Esophagus squamous epithelium (tissue), 5 donors: ENCODE measurements at regions not wholly inside any gene's neighbourhood (a gene's known extent, or its start where the extent isn't known, plus 50 kb on each side); places are given as distances from the start of the nearest gene placed in this dataset.

Experiments
- DNase-seq: peaks from one replicate; lab custom pipeline; 2025; lab: John Stamatoyannopoulos, UW
- H3K27ac ChIP-seq, 4 donors: fragments of 200-600 bp; sonication (generic); one replicate each; pipeline ENCODE4 v1.5.1; 2016 to 2019; ENCODE audit warnings: mild to moderate bottlenecking in 1 of 4
- H3K27me3 ChIP-seq, 4 donors: fragments of 200-600 bp; sonication (generic); 1 replicate in 3 of 4; 2 replicates in 1 of 4; pipeline versions ENCODE4 v1.5.1 to v1.6.0; 2017 to 2021; ENCODE audit warnings: antibody characterized with exemption in 1 of 4
- H3K36me3 ChIP-seq, 3 donors: fragments of 200-600 bp; sonication (generic); one replicate each; pipeline ENCODE4 v1.5.1; 2016 to 2019
- H3K4me1 ChIP-seq, 3 donors: fragments of 200-600 bp; sonication (generic); one replicate each; pipeline ENCODE4 v1.5.1; 2017 to 2019
- H3K4me3 ChIP-seq, 4 donors: fragments of 200-600 bp; sonication (generic); 1 replicate in 3 of 4; 2 replicates in 1 of 4; pipeline ENCODE4 v1.5.1; 2016 to 2019; ENCODE audit warnings: mild to moderate bottlenecking in 2 of 4, moderate library complexity in 1 of 4
- H3K9me3 ChIP-seq, 3 donors: fragments of 200-600 bp; sonication (generic); one replicate each; pipeline ENCODE4 v1.5.1; 2016 to 2019
- CTCF ChIP-seq, 6 experiments: fragments of 450-650 bp in 4 of 6; fragments of 200-600 bp in 2 of 6; sonication (generic) in 2 of 6; IDR thresholded peaks; one replicate each; pipeline ENCODE4 v1.5.1; 2016 to 2019; ENCODE audit warnings: antibody characterized with exemption in 6 of 6, mild to moderate bottlenecking in 4 of 6, moderate library complexity in 4 of 6
- POLR2A ChIP-seq, 4 donors: fragments of 450-650 bp; IDR thresholded peaks; one replicate each; pipeline ENCODE4 v1.6.1; 2017; ENCODE audit warnings: antibody characterized with exemption in 4 of 4, mild to moderate bottlenecking in 4 of 4, moderate library complexity in 3 of 4
- WGBS, 2 donors: methylation state at CpG; one replicate each; pipeline ENCODE4 v1.1.5; 2018; 5-methylcytosine and 5-hydroxymethylcytosine counted together
- intact Hi-C: fragments of 100-400 bp; cut with DNase I; formaldehyde crosslinking; loops from one replicate; pipeline ENCODE4 v1.15.0; 2022
- donor health status: DM: yes; HTN: yes; CAD: no.

DNA sequence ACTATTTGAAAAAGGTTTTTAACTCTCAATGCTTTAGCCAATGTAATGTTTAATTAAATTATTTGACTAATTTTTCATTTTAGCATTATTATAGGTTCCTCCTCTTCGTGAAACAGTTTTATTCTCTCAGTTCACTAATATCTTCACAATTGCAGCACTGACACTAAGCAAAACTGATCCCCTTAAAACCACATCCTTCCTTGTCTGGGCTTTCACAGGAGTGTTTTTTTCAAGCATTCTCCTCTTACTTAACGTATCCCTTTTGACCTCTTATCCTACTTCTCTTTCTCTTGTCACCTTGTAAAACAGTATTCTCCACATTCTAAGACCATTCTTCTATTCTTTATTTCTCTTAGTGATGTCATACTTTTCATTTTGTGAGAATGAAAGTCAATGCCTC, 112.8 kb downstream of the DSC3 start:
- no peak for DNase-seq
- intact Hi-C loops = no loop called here
- peaks cover 0 to 8% (median 0%) of the 10 kb centered on the region in 3 donors for H3K4me1 ChIP-seq
- no peak for TF ChIP-seq POLR2A (IDR thresholded peaks at IDR 0.05)
- no peak for TF ChIP-seq CTCF (IDR thresholded peaks at IDR 0.05)
- no peaks in the 10 kb centered on the region for H3K9me3 ChIP-seq
- H3K27me3 ChIP-seq = no peaks in the 10 kb centered on the region
- H3K27ac ChIP-seq = no peak overlapping the region
- H3K36me3 ChIP-seq = no peaks in the 10 kb centered on the region
- H3K4me3 ChIP-seq = no peak overlapping the region
- WGBS, 2 donors = 58 to 71% methylated on average over 2 of the region's 2 CpGs

GRCh38 chr18:30929065-30929464, 113.5 kb downstream of the DSC3 start:
- no peak for TF ChIP-seq POLR2A (IDR thresholded peaks at IDR 0.05)
- no peak for TF ChIP-seq CTCF (IDR thresholded peaks at IDR 0.05)
- H3K27ac ChIP-seq = no peak overlapping the region
- WGBS, 2 donors = 21 to 37% methylated on average over 2 of the region's 2 CpGs
- H3K4me1 ChIP-seq = peaks cover 0 to 8% (median 0%) of the 10 kb centered on the region in 3 donors
- H3K4me3 ChIP-seq = no peak overlapping the region
- no peaks in the 10 kb centered on the region for H3K27me3 ChIP-seq
- no peaks in the 10 kb centered on the region for H3K9me3 ChIP-seq
- no peak for DNase-seq
- intact Hi-C loops = no loop called here
- no peaks in the 10 kb centered on the region for H3K36me3 ChIP-seq

DNA sequence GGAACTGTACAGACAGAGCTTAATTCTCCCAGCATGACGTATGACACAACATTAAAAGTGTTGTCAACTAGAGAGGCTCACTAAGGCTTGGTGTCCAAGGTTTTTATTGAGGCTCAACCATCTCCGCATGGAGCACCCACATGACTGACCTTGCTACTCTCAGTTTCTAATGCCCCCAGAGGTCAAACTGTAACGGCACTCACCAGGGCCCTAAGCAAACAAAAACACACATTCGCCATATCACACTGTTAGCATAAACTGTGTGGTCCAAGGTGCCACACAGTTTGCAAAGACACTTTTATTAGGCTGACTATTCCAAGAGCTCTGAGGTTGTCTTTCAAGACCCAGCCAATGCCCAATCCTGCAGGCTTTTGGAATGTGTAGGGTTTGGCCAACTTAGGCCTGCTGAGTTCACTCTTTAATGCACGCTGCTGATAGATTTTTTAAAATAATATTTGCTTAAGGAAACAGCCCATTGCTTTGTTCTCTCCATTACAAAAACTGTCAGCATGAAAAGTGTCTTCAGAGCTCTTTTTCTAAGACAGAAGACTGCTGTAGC, 114.9 kb downstream of the DSC3 start:
- H3K27ac ChIP-seq = no peak overlapping the region
- 66 to 77% methylated on average over 5 of the region's 5 CpGs for WGBS, 2 donors
- intact Hi-C loops = no loop called here
- no peak for DNase-seq
- no peaks in the 10 kb centered on the region for H3K36me3 ChIP-seq
- H3K4me1 ChIP-seq = peaks cover 0 to 3% (median 0%) of the 10 kb centered on the region in 3 donors
- no peaks in the 10 kb centered on the region for H3K27me3 ChIP-seq
- H3K9me3 ChIP-seq = no peaks in the 10 kb centered on the region
- no peak overlapping the region for H3K4me3 ChIP-seq
- TF ChIP-seq CTCF (IDR thresholded peaks at IDR 0.05) (no peak), POLR2A (IDR thresholded peaks at IDR 0.05) (no peak)

- no peak for DNase-seq
- H3K27ac ChIP-seq = no peak overlapping the region
- H3K4me1 ChIP-seq = peaks cover 0 to 3% (median 0%) of the 10 kb centered on the region in 3 donors
- no peaks in the 10 kb centered on the region for H3K9me3 ChIP-seq
- no peak overlapping the region for H3K4me3 ChIP-seq
- H3K27me3 ChIP-seq = no peaks in the 10 kb centered on the region
- TF ChIP-seq POLR2A (IDR thresholded peaks at IDR 0.05) = no peak
- TF ChIP-seq CTCF (IDR thresholded peaks at IDR 0.05) = no peak
- H3K36me3 ChIP-seq = no peaks in the 10 kb centered on the region
- intact Hi-C loops = no loop called here
- 96 to 100% methylated on average over 1 of the region's 1 CpG for WGBS, 2 donors
These were observed 115.5 kb downstream of the DSC3 start for GRCh38 chr18:30927042-30927441.

- Histone ChIP-seq H3K36me3 (no peaks in the 10 kb centered on the region), H3K27me3 (no peaks in the 10 kb centered on the region), H3K9me3 (no peaks in the 10 kb centered on the region), H3K4me3 (no peak overlapping the region), H3K4me1 (peaks cover 0 to 3% (median 0%) of the 10 kb centered on the region in 3 donors), H3K27ac (no peak overlapping the region)
- TF ChIP-seq POLR2A (IDR thresholded peaks at IDR 0.05) (no peak), CTCF (IDR thresholded peaks at IDR 0.05) (no peak)
- no peak for DNase-seq
- WGBS, 2 donors = 56 to 77% methylated on average over 1 of the region's 1 CpG
- intact Hi-C loops = no loop called here
These were observed 116.7 kb downstream of the DSC3 start for GRCh38 chr18:30925795-30926194.
